IPS-20b (cell line): ENCODE measurements at regions not wholly inside any gene's neighbourhood (a gene's known extent, or its start where the extent isn't known, plus 50 kb on each side); places are given as distances from the start of the nearest gene placed in this dataset.

Experiments
- H3K27ac ChIP-seq: one replicate; pipeline ENCODE4 v1.5.1; 2013; ENCODE audit warnings: low read length
- H3K27me3 ChIP-seq: 2 replicates; pipeline ENCODE4 v1.6.1; 2013; ENCODE audit warnings: mild to moderate bottlenecking, low read length, inconsistent platforms; ENCODE audit not compliant: insufficient read depth
- H3K36me3 ChIP-seq: 2 replicates; pipeline ENCODE4 v1.6.1; 2013; ENCODE audit warnings: low read depth, mild to moderate bottlenecking, inconsistent platforms, low read length, moderate library complexity; ENCODE audit not compliant: insufficient read depth
- H3K4me1 ChIP-seq: 2 replicates; pipeline ENCODE4 v1.6.1; 2013; ENCODE audit warnings: mild to moderate bottlenecking, control low read depth, inconsistent platforms, low read length, moderate library complexity; ENCODE audit not compliant: insufficient read depth
- H3K4me3 ChIP-seq: 2 replicates; pipeline ENCODE4 v1.5.1; 2013; ENCODE audit warnings: mild to moderate bottlenecking, low read length, inconsistent platforms
- H3K9ac ChIP-seq: 2 replicates; pipeline ENCODE4 v1.6.1; 2013; ENCODE audit warnings: low read depth, mild to moderate bottlenecking, inconsistent platforms, low read length, moderate library complexity
- H3K9me3 ChIP-seq: 2 replicates; pipeline ENCODE4 v1.6.1; 2013; ENCODE audit warnings: mild to moderate bottlenecking, low read depth, low read length, inconsistent platforms; ENCODE audit not compliant: insufficient read depth

- Histone ChIP-seq H3K4me1 (peaks cover 35% of the 10 kb centered on the region), H3K9me3 (no peaks in the 10 kb centered on the region), H3K36me3 (no peaks in the 10 kb centered on the region), H3K4me3 (no peak overlapping the region), H3K27me3 (peaks cover 33% of the 10 kb centered on the region), H3K9ac (no peak overlapping the region), H3K27ac (no peak overlapping the region)
Measured at GRCh38 chr20:1807394-1807793, 87.8 kb upstream of the SIRPA start.

- Histone ChIP-seq H3K9ac (no peak overlapping the region), H3K9me3 (no peaks in the 10 kb centered on the region), H3K4me3 (no peak overlapping the region), H3K27ac (no peak overlapping the region), H3K4me1 (peaks cover 29% of the 10 kb centered on the region), H3K36me3 (no peaks in the 10 kb centered on the region), H3K27me3 (peaks cover 37% of the 10 kb centered on the region)
Measured at GRCh38 chr20:1806456-1806855, 88.8 kb upstream of the SIRPA start.

- Histone ChIP-seq H3K27me3 (peaks cover 37% of the 10 kb centered on the region), H3K36me3 (no peaks in the 10 kb centered on the region), H3K9me3 (no peaks in the 10 kb centered on the region), H3K9ac (no peak overlapping the region), H3K4me1 (peaks cover 26% of the 10 kb centered on the region), H3K4me3 (no peak overlapping the region), H3K27ac (no peak overlapping the region)
Measured at GRCh38 chr20:1805816-1806215, 89.4 kb upstream of the SIRPA start.

GRCh38 chr20:1805161-1805581 lies 90.0 kb upstream of the SIRPA start:
- Histone ChIP-seq H3K4me1 (peaks cover 22% of the 10 kb centered on the region), H3K9ac (no peak overlapping the region), H3K9me3 (no peaks in the 10 kb centered on the region), H3K27me3 (peaks cover 37% of the 10 kb centered on the region), H3K27ac (no peak overlapping the region), H3K4me3 (no peak overlapping the region), H3K36me3 (no peaks in the 10 kb centered on the region)

DNA sequence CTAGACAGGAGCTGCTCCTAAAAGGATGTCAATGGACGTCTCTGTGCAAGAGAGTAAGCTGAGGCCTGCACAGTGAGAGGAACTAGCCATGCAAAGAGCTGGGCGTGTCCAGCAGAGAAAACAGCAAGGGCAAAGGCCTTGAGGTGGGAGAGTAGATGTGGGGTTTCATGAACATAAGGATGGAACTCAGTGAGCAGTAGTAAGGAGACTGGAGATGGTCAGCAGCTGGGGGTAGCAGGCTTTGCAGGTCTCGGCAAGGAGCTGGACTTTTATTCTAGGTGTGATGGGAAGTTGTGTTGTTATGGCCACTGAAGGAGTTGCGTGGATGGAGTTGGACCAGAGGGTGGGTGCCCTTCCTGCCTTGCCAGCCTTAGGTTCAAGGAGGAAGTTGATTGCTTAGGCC lies 90.7 kb upstream of the SIRPA start:
- no peak overlapping the region for H3K4me3 ChIP-seq
- H3K9me3 ChIP-seq = no peaks in the 10 kb centered on the region
- H3K9ac ChIP-seq = no peak overlapping the region
- H3K27ac ChIP-seq = no peak overlapping the region
- peaks cover 37% of the 10 kb centered on the region for H3K27me3 ChIP-seq
- H3K4me1 ChIP-seq = peaks cover 22% of the 10 kb centered on the region
- no peaks in the 10 kb centered on the region for H3K36me3 ChIP-seq

DNA sequence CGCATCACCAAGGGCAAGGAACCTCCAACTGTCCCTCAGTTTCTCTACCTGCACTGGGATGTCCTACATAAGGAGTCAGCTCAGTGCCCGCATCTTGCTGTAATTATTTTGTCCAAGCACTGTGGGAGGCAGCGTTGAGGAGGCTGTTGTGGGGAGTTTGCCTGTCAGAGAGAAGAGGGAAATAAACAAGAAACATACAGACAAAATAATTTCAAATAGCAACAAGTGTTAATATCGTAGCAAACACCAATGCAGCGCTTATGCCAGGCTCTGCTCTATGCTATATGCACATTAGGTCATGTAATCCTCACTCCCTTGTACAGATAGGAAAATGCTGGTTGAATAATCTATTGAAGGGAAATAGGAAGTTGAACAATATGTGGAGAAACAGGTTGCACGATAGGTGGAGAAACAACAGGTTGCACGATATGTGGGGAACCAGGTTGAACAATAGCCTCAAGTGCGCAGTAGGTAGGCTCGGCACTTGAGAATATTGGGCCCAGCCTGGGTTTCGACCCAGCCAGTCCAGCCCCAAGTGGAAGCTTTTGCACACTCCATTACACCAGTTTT lies 91.2 kb upstream of the SIRPA start:
- Histone ChIP-seq H3K27me3 (peaks cover 37% of the 10 kb centered on the region), H3K36me3 (no peaks in the 10 kb centered on the region), H3K4me1 (peaks cover 22% of the 10 kb centered on the region), H3K27ac (no peak overlapping the region), H3K9me3 (no peaks in the 10 kb centered on the region), H3K9ac (peak overlapping the region; percentile 72; the same call in 1 of the 2 replicates), H3K4me3 (peak overlapping the region; percentile 70)

GRCh38 chr20:1803061-1803931 lies 91.9 kb upstream of the SIRPA start:
- H3K9ac ChIP-seq = peak overlapping the region; percentile 72; the same call in 1 of the 2 replicates
- no peaks in the 10 kb centered on the region for H3K36me3 ChIP-seq
- peak overlapping the region; percentile 70 for H3K4me3 ChIP-seq
- H3K4me1 ChIP-seq = peaks cover 17% of the 10 kb centered on the region
- peaks cover 37% of the 10 kb centered on the region for H3K27me3 ChIP-seq
- H3K9me3 ChIP-seq = no peaks in the 10 kb centered on the region
- H3K27ac ChIP-seq = no peak overlapping the region

DNA sequence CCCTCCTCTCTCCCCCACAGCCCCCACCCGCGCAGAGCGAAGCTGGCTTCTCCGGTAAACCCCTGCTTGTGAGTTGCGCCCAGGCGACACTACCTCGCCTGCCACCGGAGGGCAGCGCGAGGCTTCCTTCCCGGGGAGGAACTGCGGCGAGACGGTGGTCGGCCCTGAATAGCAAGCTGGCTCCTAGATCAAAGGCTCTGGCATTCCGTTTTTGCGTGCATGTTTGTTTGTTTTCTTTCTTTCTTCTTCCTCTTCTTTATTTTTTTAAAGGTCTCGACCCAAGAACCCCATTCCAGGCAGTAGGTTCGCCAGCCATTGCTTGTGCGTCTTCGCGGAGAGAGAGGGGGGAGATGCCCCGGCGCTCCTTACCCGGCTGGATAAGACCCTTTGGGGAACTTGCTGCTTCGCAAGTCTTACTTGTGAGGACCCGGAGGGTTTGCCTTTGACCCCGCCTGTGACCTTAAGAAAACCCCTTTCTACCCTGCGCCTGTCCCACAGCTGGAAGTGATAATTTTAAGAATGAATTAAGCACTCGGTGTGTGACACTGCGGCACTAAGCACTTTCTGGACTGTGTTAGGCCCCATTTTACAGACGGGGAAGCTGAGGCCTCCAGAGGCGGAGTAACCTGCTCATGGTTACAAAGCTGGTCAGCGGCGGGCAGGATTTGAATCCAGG lies 92.7 kb upstream of the SIRPA start:
- Histone ChIP-seq H3K9ac (peak overlapping the region; percentile 72; the same call in 1 of the 2 replicates), H3K4me1 (peaks cover 12% of the 10 kb centered on the region), H3K4me3 (peak overlapping the region; percentile 70), H3K9me3 (no peaks in the 10 kb centered on the region), H3K36me3 (no peaks in the 10 kb centered on the region), H3K27me3 (peaks cover 37% of the 10 kb centered on the region), H3K27ac (no peak overlapping the region)

DNA sequence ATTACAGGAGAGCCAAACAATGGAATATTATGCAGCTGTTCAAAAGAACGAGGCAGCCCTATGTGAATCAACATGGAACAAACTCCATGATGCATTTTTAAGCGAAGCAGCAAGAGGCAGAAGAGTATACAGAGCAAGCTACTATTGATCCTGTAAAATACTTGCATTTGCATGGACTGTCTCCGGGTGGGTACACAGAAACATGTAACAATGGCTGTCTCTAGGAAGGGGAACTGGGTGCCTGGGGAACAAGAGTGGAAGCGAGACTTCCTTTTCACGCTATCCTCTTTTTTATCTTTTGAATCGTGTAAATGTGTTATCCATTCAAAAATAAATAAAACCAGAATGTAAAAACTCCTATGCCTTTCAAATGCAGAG lies 93.3 kb upstream of the SIRPA start:
- Histone ChIP-seq H3K4me3 (peak overlapping the region; percentile 70; the same call in 1 of the 2 replicates), H3K27ac (no peak overlapping the region), H3K9me3 (no peaks in the 10 kb centered on the region), H3K4me1 (peaks cover 12% of the 10 kb centered on the region), H3K27me3 (peaks cover 37% of the 10 kb centered on the region), H3K9ac (no peak overlapping the region; the same call in 1 of the 2 replicates), H3K36me3 (no peaks in the 10 kb centered on the region)

- Histone ChIP-seq H3K9me3 (no peaks in the 10 kb centered on the region), H3K4me1 (peaks cover 12% of the 10 kb centered on the region), H3K4me3 (no peak overlapping the region), H3K9ac (no peak overlapping the region), H3K36me3 (no peaks in the 10 kb centered on the region), H3K27ac (no peak overlapping the region), H3K27me3 (peaks cover 37% of the 10 kb centered on the region)
Measured at GRCh38 chr20:1801225-1801928, 93.8 kb upstream of the SIRPA start.

DNA sequence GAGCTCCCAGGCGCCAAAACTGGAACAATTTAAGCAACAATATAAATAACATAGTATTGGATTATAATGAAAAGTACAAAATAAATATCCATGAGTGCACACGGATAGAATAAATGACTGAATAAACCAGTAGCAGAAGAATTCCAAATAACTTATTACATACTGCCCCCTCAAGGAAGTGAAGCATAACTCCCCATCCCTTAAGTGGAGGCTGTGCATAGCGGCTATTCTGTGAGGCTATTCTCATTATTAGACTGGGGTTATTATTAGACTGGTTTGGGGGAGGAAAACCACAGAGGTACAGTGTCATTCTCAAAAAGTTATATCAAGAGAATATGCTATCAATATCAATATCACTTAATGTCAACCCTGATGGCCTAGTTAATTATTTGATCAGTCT lies 94.4 kb upstream of the SIRPA start:
- Histone ChIP-seq H3K4me1 (peaks cover 12% of the 10 kb centered on the region), H3K36me3 (no peaks in the 10 kb centered on the region), H3K27me3 (peaks cover 36% of the 10 kb centered on the region), H3K9me3 (no peaks in the 10 kb centered on the region), H3K27ac (no peak overlapping the region), H3K4me3 (no peak overlapping the region), H3K9ac (no peak overlapping the region)
